GM11168 (cell line): ENCODE measurements at regions not wholly inside any gene's neighbourhood (a gene's known extent, or its start where the extent isn't known, plus 50 kb on each side); places are given as distances from the start of the nearest gene placed in this dataset.
"Not testable (repeated sequence)": the region's sequence is repeated elsewhere in the genome, so short reads cannot be mapped to it uniquely, and the experiment has no call there.

Experiments
- in situ Hi-C: fragments of 300-500 bp; cut with MboI; formaldehyde crosslinking; loops from one replicate; pipeline ENCODE4 v1.12.0; 2022; ENCODE audit warnings: low sequenced_read_pairs; ENCODE audit not compliant: unreplicated experiment

- in situ Hi-C loops = loop anchor here (10.0 kb wide), 1 partner anchor 1823 kb away; no protein-coding TSS in a partner anchor
Observed at GRCh38 chr17:20387549-20387948, 79.8 kb downstream of the LGALS9B start.

GRCh38 chr17:20381358-20382300, 85.7 kb downstream of the LGALS9B start:
- in situ Hi-C loops = loop anchor here (10.0 kb wide), 1 partner anchor 1817 kb away; no protein-coding TSS in a partner anchor

GRCh38 chr17:20380625-20381024, 86.7 kb downstream of the LGALS9B start:
- in situ Hi-C loops = loop anchor here (10.0 kb wide), 1 partner anchor 1816 kb away; no protein-coding TSS in a partner anchor

- in situ Hi-C loops = not testable (repeated sequence)
Observed at GRCh38 chr17:20379251-20379650, 88.1 kb downstream of the LGALS9B start.

GRCh38 chr17:20376642-20377041, 90.7 kb downstream of the LGALS9B start:
- in situ Hi-C loops = not testable (repeated sequence)

GRCh38 chr17:20375745-20376144, 91.6 kb downstream of the LGALS9B start:
- in situ Hi-C loops = not testable (repeated sequence)
